HG03139 (cell line): ENCODE measurements at regions not wholly inside any gene's neighbourhood (a gene's known extent, or its start where the extent isn't known, plus 50 kb on each side); places are given as distances from the start of the nearest gene placed in this dataset.

ENCODE experiments used
- ATAC-seq: cut with Tn5 transposase; IDR thresholded peaks from one replicate; pipeline ENCODE4 v1.9.1; 2021; ENCODE audit not compliant: unreplicated experiment

DNA sequence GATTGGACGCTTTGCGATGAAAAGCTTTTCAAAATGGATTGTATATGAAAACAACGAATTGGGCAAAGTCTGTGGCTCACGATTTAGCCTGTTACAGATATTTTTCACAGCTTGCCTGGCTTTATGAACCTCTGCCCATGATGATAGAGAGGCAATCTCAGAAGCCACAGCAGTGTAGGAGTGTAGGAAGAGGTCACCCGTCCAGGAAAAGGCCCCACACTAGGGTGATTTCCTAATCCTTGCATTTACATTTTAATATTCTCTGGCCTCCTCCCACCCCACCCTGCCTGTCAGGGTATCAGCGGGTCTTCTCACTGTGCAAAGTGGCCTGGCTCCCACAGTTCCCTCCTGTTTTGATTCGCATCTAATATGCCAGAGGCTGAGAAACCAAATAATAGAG lies 81.8 kb upstream of the FOXN3 start:
- no peak for ATAC-seq

GRCh38 chr14:89495718-89496117 lies 78.7 kb upstream of the FOXN3 start:
- no peak for ATAC-seq

DNA sequence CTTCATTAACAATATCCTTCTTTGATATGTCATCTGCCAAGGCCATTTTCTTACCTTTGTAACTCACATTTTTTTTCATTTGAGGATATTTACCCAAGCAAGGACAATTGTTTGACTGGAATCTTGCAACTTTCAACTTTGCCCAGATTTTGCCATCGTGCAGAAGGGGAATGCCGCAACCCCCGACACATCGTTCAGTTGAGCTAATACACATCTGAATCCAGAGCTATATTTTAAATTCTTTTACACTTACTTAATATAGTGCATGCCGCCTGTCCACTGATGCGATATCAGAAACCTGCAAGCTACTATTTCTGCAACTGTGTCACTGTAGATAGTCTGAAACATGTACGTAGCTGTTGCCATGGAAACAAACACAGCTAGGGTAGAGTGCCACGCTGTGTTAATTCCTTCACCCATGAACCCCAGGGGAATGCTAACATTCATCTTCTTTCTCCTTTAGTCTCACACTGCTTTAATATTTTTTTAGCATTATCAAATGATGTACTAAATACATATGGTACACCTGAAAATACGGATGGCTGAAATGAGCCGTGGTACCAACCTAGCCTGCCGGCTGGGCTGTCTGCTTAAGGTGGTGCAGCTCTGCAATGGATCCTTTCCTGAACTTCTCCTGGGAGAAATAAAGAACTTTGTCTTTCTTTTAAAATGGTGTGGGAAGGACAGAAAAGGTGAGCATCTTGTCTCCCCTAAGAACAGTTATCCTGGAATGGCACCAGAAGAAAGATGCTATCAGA lies 77.0 kb upstream of the FOXN3 start:
- peak; percentile 79 for ATAC-seq

- ATAC-seq, result no peak
Observed at GRCh38 chr14:89493406-89493805, 76.4 kb upstream of the FOXN3 start.

DNA sequence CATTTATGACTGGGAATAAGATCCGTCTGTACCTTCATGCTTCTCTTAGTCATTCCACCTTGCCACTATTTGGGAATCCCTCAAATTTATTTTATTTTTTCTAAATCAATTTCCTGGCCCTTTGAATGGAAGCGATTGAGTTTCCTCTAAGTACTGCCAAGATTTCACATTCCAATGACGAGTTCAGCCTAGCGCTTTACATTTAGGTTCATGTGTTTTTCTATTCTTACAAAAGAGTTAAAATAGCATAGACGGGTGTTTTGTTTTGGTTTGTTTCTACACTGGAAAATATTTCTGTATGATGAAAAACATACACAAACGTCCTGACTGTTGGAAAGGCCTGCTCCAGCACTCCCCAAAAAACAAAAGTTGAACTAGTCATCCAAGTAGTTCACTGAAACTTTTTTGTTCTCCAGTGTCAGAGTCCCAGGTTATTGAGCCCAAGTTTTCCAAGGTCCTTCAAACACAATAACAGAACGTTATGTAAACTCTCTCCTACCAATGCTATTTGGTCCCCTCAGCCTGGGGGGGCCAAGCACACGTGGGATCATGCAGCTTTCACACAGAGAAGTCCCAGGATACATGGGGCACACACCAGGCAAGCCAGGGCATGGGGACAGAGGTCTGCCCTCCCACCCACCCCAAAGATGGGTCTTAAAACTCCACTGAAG lies 74.8 kb upstream of the FOXN3 start:
- ATAC-seq, result no peak

DNA sequence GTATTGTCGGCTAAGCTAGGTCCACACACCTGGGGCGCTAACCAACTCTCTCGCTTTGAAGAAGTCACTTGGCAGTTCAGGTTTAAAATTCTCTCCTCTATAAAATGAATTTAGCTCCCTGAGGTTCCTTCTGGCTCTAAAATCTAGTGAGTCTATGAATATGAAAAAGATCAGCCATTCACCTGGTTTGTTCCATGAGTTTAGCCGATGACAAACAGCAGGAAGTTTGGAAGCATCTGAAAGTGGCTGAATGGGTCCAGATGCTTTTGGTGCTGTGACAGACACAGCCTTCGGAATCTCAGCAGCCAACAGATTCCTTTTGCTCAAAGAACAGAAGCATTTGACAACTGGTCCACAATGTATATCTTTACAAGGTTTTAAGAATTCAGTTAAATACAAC lies 73.4 kb upstream of the FOXN3 start:
- no peak for ATAC-seq

DNA sequence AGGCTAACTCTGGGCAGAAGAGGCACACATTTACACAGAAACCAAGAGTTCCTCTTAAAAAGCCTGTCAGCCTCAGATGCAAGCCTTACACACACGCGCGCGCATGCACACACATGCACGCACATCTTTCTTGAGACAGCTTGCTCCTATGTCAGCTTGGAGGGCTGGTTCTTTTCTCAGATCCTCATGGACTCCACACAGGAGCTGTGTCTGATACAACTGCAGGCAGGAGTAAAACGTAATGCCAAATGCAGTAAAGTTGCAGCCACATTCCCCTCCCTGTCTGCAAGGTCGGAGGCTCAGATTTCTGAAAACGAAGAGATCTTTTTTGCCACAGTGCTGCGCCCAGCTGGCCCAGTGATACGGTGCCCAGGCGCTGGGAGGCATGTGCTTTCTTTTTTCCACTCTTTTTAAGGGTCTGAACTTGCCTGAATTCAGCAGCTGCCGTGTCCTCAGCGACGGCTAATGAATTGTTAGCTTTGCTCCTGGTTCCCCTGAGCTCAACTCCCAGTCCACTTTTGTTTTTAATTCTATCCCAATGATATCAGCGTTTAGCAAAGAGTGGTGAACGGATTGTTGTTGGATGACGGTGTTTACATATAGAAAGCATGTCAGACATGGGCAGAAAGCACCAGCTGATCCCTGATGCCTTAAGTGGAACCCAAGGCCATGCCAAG lies 72.9 kb upstream of the FOXN3 start:
- ATAC-seq, result no peak

DNA sequence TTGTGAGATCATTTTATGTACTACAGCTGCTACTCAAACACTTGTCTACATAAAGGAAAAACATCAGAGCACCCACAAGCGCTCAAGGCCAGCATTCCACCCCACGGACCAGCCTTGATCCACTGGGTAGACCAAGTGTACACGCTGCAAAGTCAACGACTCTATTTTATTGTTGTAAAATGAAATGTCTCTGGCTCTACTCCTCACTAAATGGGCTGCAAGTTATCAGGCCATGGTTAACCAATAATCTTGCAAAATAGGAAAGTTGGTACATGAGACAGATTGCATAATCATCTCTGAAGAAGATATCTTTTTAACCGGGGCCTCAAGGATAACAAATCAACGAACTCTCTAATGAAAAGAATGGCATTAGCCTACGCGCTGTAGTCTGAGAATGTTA lies 69.9 kb upstream of the FOXN3 start:
- ATAC-seq, result no peak

- no peak for ATAC-seq
Observed at GRCh38 chr14:89486505-89486904, 69.5 kb upstream of the FOXN3 start.

- no peak for ATAC-seq
Observed at GRCh38 chr14:89485264-89485663, 68.2 kb upstream of the FOXN3 start.

GRCh38 chr14:89484051-89484844 lies 67.2 kb upstream of the FOXN3 start:
- no peak for ATAC-seq

- ATAC-seq, result no peak
Observed at GRCh38 chr14:89481196-89481595, 64.2 kb upstream of the FOXN3 start.

GRCh38 chr14:89480278-89480677 lies 63.2 kb upstream of the FOXN3 start:
- no peak for ATAC-seq

DNA sequence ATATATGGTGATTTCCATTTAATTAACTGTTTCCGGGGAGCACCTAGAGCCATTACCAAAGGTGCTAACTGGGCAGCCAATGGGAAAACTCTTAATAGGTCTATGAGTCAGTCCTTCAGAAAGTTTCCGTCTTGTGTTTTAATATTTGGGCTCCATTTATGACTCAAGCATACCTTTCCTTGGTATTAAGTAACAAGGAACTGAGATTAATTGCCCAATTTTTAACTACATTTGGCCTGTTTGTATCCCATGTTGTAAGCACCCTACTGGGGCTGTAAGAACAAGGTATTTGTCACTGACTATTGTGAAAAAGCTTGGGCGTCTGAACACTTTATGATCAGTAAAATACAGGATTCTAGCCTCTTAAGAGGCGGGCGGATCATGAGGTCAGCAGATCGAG lies 62.8 kb upstream of the FOXN3 start:
- no peak for ATAC-seq

- ATAC-seq, result no peak
Observed at GRCh38 chr14:89477391-89477790, 60.4 kb upstream of the FOXN3 start.

GRCh38 chr14:89476354-89476896 lies 59.4 kb upstream of the FOXN3 start:
- no peak for ATAC-seq

GRCh38 chr14:89474464-89474863 lies 57.4 kb upstream of the FOXN3 start:
- no peak for ATAC-seq

- ATAC-seq, result no peak
Observed at GRCh38 chr14:89473989-89474388, 57.0 kb upstream of the FOXN3 start.

DNA sequence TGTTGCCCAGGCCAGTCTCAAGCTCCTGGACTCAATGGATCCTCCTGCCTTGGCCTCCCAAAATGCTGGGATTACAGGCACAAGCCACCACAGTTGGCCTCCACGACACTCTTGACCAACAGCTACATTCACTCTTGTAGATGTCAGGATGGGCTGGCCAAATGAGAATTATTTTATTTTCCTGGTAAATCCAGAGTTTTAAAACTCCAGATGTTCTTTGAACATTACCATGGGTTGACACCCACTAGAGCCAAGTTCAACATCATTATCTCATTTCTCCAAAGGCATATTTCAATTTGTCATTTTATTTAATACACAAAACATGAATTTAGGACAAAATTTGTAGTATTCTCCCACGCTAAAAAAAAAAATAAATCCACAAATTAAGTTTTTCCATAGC lies 56.5 kb upstream of the FOXN3 start:
- no peak for ATAC-seq

DNA sequence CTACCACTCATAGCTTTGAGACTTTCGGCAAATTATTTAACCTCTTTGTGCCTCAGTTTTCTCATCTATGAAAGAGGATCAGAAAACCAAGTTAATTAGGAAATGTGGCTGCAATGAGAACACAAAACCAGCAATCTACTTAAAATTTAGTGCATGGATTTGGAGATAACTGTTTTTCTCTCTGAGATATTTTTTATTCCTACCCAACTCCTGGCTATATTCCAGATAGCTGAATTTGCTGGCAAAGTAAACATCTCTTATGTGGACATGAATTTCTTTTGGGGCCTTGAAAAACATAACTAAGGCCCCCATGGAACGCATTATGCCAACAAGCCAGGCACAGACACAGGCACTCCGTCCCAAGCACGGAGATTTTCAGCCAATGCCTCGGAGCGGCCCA lies 53.4 kb upstream of the FOXN3 start:
- ATAC-seq, result no peak
